Adrenal gland (tissue), 9 donors: ENCODE measurements at regions not wholly inside any gene's neighbourhood (a gene's known extent, or its start where the extent isn't known, plus 50 kb on each side); places are given as distances from the start of the nearest gene placed in this dataset.

Experiments used
- DNase-seq, 7 donors: peaks; one replicate each; pipeline ENCODE4 v3.0.0-alpha.2; 2019 to 2020
- H3K27ac ChIP-seq, 5 donors: fragments of 200-600 bp; sonication (generic) in 4 of 5; 1 replicate in 3 of 5; 2 replicates in 2 of 5; pipeline versions ENCODE4 v1.5.1 to v1.8.0; 2016 to 2020; ENCODE audit warnings: mild to moderate bottlenecking in 1 of 5
- H3K27me3 ChIP-seq: fragments of 200-600 bp; 2 replicates; pipeline ENCODE4 v1.8.0; 2021
- H3K36me3 ChIP-seq, 2 donors: fragments of 200-600 bp; replicated peaks in 1 of 2; 1 replicate in 1 of 2; 2 replicates in 1 of 2; pipeline versions ENCODE4 v1.5.1 to v1.8.0; 2018 to 2022
- H3K4me1 ChIP-seq, 2 donors: fragments of 200-600 bp; replicated peaks in 1 of 2; 1 replicate in 1 of 2; 2 replicates in 1 of 2; pipeline versions ENCODE4 v1.5.1 to v1.8.0; 2018 to 2021
- H3K4me3 ChIP-seq, 4 donors: fragments of 200-600 bp; sonication (generic) in 3 of 4; one replicate each; pipeline ENCODE4 v1.5.1; 2016 to 2018
- H3K9me3 ChIP-seq, 3 donors: fragments of 200-600 bp; sonication (generic) in 1 of 3; replicated peaks in 1 of 3; 1 replicate in 2 of 3; 2 replicates in 1 of 3; pipeline versions ENCODE4 v1.5.1 to v1.8.0; 2016 to 2021
- POLR2A ChIP-seq, 2 donors: fragments of 450-650 bp; IDR thresholded peaks; one replicate each; pipeline ENCODE4 v1.6.1; 2017; ENCODE audit warnings: antibody characterized with exemption in 2 of 2, mild to moderate bottlenecking in 2 of 2, moderate library complexity in 1 of 2
- WGBS, 4 donors: extraction: QIAGEN DNeasy Blood & Tissue Kit in 2 of 4; methylation state at CpG; one replicate each; pipeline versions ENCODE4 v1.1.5 to v1.1.7; 2013 to 2017; 5-methylcytosine and 5-hydroxymethylcytosine counted together
- intact Hi-C, 2 donors: fragments of 100-400 bp; cut with DNase I; formaldehyde crosslinking; loops; one replicate each; pipeline versions ENCODE4 v1.14.1 to v1.15.0; 2022 to 2023
- TF ChIP-seq, protein P1 (sequence below), 6 experiments: fragments of 450-650 bp in 4 of 6; fragments of 200-600 bp in 2 of 6; sonication (generic) in 1 of 6; IDR thresholded peaks; 1 replicate in 5 of 6; 2 replicates in 1 of 6; pipeline versions ENCODE4 v1.5.1 to v1.8.0; 2016 to 2021; ENCODE audit warnings: antibody characterized with exemption in 6 of 6, mild to moderate bottlenecking in 2 of 6, moderate library complexity in 1 of 6
- donor health status: healthy with polysubstance abuse.
- donor health status: Bipolar disorder and iron deficiency.
- donor health status: DM: yes; HTN: yes; CAD: no.
- donor health status: DM: no; HTN: no; CAD: no.
- donor health status: DM: no; HTN: no; CAD: no.

DNA sequence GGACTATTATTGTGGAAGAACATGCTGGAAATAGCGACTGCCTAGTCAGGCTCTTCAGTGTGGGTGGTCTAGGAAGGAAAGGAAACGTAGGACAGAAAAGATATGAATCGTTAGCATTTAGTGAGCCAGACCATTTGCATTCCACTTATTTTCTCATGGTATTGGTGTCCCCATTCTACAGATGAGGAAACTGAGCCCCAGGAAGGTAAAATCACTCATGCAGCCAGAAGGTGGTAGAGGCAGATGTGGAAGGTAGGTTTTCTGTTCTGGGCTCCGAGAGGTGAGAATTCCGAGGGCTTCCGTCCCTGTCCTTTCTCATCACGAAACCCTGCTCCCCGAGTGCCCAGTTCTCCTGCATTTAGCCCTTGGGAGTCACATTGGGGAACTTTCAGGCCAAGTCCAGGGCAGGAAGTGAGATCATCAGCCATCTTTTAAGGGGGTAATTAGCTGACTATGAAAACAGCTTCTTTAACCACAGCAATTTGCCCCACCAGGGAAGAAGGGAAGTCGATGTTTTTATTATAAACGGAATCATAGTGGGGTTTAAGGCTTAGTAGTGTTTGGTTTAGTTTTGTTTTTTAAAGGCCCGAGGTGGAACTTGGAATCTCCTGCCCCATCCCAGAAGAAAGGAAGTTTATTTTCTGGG, 110.7 kb upstream of the IRX3 start:
- H3K27ac ChIP-seq = no peak overlapping the region
- H3K9me3 ChIP-seq = no peaks in the 10 kb centered on the region
- no peak for TF ChIP-seq POLR2A (IDR thresholded peaks at IDR 0.05)
- TF ChIP-seq, protein P1, sequence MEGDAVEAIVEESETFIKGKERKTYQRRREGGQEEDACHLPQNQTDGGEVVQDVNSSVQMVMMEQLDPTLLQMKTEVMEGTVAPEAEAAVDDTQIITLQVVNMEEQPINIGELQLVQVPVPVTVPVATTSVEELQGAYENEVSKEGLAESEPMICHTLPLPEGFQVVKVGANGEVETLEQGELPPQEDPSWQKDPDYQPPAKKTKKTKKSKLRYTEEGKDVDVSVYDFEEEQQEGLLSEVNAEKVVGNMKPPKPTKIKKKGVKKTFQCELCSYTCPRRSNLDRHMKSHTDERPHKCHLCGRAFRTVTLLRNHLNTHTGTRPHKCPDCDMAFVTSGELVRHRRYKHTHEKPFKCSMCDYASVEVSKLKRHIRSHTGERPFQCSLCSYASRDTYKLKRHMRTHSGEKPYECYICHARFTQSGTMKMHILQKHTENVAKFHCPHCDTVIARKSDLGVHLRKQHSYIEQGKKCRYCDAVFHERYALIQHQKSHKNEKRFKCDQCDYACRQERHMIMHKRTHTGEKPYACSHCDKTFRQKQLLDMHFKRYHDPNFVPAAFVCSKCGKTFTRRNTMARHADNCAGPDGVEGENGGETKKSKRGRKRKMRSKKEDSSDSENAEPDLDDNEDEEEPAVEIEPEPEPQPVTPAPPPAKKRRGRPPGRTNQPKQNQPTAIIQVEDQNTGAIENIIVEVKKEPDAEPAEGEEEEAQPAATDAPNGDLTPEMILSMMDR (IDR thresholded peaks at IDR 0.05) = no peak
- no peaks in the 10 kb centered on the region for H3K36me3 ChIP-seq
- no peaks in the 10 kb centered on the region for H3K4me1 ChIP-seq
- intact Hi-C loops = no loop called here
- H3K4me3 ChIP-seq = no peak overlapping the region
- 72 to 76% (median 72%) methylated on average over 10 to 11 of the region's 11 CpGs for WGBS, 4 donors
- no peaks in the 10 kb centered on the region for H3K27me3 ChIP-seq
- DNase-seq = no peak

DNA sequence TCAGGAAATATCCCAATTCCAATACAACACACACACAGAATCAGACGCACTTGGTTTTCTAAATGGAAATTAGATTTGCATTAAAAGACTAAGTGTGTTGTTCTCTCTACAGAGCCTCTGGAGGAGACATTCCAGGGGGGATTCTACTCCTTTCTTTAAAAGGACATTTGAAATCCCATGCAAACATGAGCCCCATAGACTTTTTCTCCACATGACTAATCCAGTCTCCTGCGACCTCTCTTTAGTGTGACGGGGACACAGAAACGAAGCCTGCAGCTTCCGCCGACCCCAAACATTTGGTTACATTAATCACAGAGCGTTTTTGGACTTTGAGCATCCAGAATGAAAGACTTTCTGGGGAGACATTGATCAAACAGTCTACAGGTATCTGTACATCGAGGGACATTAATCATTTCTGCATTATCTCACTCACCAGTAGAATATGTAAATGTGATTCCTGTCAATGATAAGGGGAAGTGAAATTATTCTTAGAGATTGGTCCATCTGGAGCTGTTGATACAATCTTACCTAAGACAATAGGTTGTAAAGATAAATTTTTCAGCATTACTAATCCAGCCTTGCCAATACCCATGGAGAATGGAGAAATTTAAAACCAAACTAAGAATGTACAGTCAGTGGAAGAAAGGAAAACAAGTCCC, 103.4 kb upstream of the IRX3 start:
- TF ChIP-seq POLR2A (IDR thresholded peaks at IDR 0.05) = no peak
- TF ChIP-seq, protein P1 (IDR thresholded peaks at IDR 0.05) = no peak

DNA sequence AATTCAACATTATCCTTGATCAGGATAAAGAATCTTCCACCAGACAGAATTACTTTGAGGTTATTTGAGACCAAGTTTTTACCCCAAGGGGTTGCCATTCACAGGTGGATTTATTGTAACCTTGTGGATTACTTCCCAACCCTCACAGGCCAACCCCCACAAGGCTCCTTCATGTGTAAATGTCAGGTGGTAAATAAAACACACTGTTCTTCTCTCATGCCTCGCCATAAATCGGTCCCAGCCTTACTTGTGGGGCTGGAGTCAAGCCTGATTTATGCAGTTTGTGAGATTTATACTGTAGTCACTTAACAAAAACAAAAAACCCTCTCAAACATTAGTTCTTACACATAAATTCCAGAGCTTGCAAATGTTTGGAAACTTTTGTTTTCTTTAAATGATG, 98.6 kb upstream of the IRX3 start:
- 21 to 29% (median 25%) methylated on average over 2 of the region's 2 CpGs for WGBS, 4 donors
- Histone ChIP-seq H3K9me3 (no peaks in the 10 kb centered on the region), H3K4me1 (no peaks in the 10 kb centered on the region), H3K36me3 (no peaks in the 10 kb centered on the region), H3K27ac (no peak overlapping the region), H3K4me3 (no peak overlapping the region), H3K27me3 (no peaks in the 10 kb centered on the region)
- intact Hi-C loops = no loop called here
- no peak for DNase-seq
- TF ChIP-seq POLR2A (IDR thresholded peaks at IDR 0.05) = no peak
- TF ChIP-seq, protein P1 (IDR thresholded peaks at IDR 0.05) = no peak

More for the DNA sequence above, 103.4 kb upstream of the IRX3 start:
- 43 to 56% (median 47%) methylated on average over 8 of the region's 8 CpGs for WGBS, 4 donors
- no peaks in the 10 kb centered on the region for H3K36me3 ChIP-seq
- DNase-seq = no peak
- no peaks in the 10 kb centered on the region for H3K27me3 ChIP-seq
- no peaks in the 10 kb centered on the region for H3K9me3 ChIP-seq
- no peaks in the 10 kb centered on the region for H3K4me1 ChIP-seq
- no peak overlapping the region for H3K27ac ChIP-seq
- H3K4me3 ChIP-seq = no peak overlapping the region
- intact Hi-C loops = no loop called here

- WGBS, 4 donors = 40 to 63% (median 51%) methylated on average over 11 to 12 of the region's 12 CpGs
- intact Hi-C loops = no loop called here
These were observed 95.2 kb upstream of the IRX3 start for GRCh38 chr16:54381601-54382313.

More at GRCh38 chr16:54381601-54382313, 95.2 kb upstream of the IRX3 start:
- Histone ChIP-seq H3K27me3 (no peaks in the 10 kb centered on the region), H3K4me1 (no peaks in the 10 kb centered on the region), H3K36me3 (no peaks in the 10 kb centered on the region), H3K27ac (no peak overlapping the region), H3K9me3 (no peaks in the 10 kb centered on the region), H3K4me3 (no peak overlapping the region)
- DNase-seq = no peak
- TF ChIP-seq, protein P1 (IDR thresholded peaks at IDR 0.05) = no peak
- TF ChIP-seq POLR2A (IDR thresholded peaks at IDR 0.05) = no peak
